ENCODE measurements at regions not wholly inside any gene's neighbourhood (a gene's known extent, or its start where the extent isn't known, plus 50 kb on each side); places are given as distances from the start of the nearest gene placed in this dataset.

DNA sequence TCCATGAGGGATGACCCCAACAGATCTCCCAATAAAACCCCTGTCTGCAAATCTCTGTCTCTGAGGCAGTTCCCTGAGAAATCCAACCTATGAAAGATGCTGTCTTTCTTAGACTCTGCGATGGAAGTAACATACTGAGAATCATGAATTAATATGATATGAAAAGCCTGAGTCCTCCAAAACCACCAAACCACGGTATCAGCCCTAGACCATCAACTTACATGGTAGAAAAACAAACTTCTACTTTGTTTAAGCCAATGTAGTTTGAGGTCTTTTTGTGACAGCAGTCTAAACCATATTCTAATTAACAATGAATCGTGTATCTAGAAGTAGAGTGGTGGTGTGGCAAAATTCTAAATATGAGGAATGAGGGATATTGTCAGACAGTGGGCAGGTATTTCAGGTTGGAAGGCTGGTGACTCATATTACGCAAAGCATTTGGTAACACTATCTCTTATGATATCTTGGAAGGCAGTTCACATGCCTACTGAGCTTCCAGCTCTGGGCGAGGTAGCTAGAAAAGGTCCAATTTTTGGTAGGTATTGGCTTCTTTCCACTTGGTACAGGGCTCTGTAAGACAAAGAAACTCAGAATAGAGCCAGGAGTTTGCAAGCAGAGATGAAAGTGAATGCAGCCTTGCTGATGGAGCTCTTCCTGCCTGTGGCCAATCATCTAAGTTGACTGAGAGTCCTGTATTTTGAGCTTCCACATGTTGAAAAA is 215.8 kb downstream of the ZFP36L2 start:
- TF ChIP-seq, protein P1, sequence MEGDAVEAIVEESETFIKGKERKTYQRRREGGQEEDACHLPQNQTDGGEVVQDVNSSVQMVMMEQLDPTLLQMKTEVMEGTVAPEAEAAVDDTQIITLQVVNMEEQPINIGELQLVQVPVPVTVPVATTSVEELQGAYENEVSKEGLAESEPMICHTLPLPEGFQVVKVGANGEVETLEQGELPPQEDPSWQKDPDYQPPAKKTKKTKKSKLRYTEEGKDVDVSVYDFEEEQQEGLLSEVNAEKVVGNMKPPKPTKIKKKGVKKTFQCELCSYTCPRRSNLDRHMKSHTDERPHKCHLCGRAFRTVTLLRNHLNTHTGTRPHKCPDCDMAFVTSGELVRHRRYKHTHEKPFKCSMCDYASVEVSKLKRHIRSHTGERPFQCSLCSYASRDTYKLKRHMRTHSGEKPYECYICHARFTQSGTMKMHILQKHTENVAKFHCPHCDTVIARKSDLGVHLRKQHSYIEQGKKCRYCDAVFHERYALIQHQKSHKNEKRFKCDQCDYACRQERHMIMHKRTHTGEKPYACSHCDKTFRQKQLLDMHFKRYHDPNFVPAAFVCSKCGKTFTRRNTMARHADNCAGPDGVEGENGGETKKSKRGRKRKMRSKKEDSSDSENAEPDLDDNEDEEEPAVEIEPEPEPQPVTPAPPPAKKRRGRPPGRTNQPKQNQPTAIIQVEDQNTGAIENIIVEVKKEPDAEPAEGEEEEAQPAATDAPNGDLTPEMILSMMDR (conservative IDR thresholded peaks at IDR 0.05 in 1 of 2, IDR thresholded peaks at IDR 0.05 in 1 of 2; ENCODE audit: low read depth in 1 of 2, low read length in 2 of 2): no peak
- TF ChIP-seq EZH2 (IDR thresholded peaks at IDR 0.05; ENCODE audit: low read length, missing control alignments): no peak

All from fibroblast of lung (primary cell).